Astrocyte of the spinal cord (primary cell): ENCODE measurements at regions not wholly inside any gene's neighbourhood (a gene's known extent, or its start where the extent isn't known, plus 50 kb on each side); places are given as distances from the start of the nearest gene placed in this dataset.
A peak's percentile ranks its signal among the peaks of the same experiment; 100 is the strongest.

Experiments
- DNase-seq: peaks from one replicate; pipeline ENCODE4 v3.0.0; 2011; ENCODE audit warnings: low read depth, low spot score
- H3K4me3 ChIP-seq: 2 replicates; pipeline ENCODE4 v1.5.1; 2011; ENCODE audit warnings: low read depth, mild to moderate bottlenecking, low read length, moderate library complexity
- CTCF ChIP-seq: IDR thresholded peaks from 2 replicates; pipeline ENCODE4 v1.5.1; 2012; ENCODE audit warnings: low read depth, mild to moderate bottlenecking, low read length, inconsistent platforms
- in situ Hi-C: cut with HindIII; loops from 2 replicates; pipeline ENCODE4 v1.10.0; 2017; ENCODE audit warnings: low sequenced_read_pairs

DNA sequence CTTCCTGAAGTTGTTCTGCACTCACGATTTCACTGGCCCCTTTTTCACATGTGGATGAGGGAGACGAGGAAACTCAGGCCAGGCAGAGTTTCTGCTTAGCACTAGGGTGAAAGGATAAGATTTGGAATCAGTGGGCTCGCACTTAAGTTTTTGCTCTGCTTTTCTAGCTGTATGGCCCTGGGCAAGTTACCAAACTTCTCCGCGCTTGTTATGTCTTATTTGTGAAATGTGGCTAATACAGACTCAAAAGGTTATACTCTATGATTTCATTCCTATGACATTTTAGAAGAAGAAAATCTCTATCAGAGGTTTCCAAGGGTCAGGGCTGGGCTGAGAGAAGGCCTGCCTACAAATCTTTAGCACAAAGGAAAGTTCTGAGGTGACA lies 191.9 kb upstream of the LRIG1 start:
- no peak overlapping the region for H3K4me3 ChIP-seq
- in situ Hi-C loops, result no loop called here
- DNase-seq, result peak; percentile 33
- TF ChIP-seq CTCF, result no peak

GRCh38 chr3:66693461-66694031 lies 192.7 kb upstream of the LRIG1 start:
- H3K4me3 ChIP-seq, result no peak overlapping the region
- in situ Hi-C loops, result no loop called here
- DNase-seq, result peak; percentile 43
- TF ChIP-seq CTCF, result no peak

- peak; percentile 62 for DNase-seq
- no peak overlapping the region for H3K4me3 ChIP-seq
- TF ChIP-seq CTCF, result no peak
- in situ Hi-C loops, result no loop called here
Observed at GRCh38 chr3:66702126-66702525, 201.3 kb upstream of the LRIG1 start.

DNA sequence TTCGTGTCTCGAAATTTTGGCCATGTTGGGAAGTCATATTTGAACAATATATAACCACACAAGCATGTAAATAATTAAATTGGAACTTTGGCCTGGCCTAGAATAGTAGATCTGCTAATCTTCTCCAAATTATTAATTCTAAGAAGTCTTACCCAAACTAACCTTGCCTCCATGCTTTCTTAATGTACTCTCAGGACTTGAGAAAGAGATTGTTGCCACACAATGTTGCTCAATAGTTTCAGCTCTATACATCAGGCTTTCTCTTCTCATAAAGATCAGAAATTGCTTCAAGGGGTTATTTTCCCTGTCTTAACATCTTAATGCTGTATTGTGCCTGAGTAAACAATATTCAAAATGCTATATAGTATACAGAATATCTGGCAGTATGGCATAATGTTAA lies 202.7 kb upstream of the LRIG1 start:
- in situ Hi-C loops, result no loop called here
- no peak overlapping the region for H3K4me3 ChIP-seq
- no peak for DNase-seq
- no peak for TF ChIP-seq CTCF

GRCh38 chr3:66705076-66705475 lies 204.3 kb upstream of the LRIG1 start:
- in situ Hi-C loops, result no loop called here
- no peak for TF ChIP-seq CTCF
- no peak overlapping the region for H3K4me3 ChIP-seq
- DNase-seq, result no peak

GRCh38 chr3:66706890-66707289 lies 206.1 kb upstream of the LRIG1 start:
- H3K4me3 ChIP-seq, result no peak overlapping the region
- in situ Hi-C loops, result no loop called here
- TF ChIP-seq CTCF, result no peak
- no peak for DNase-seq

GRCh38 chr3:66709532-66709931 lies 208.7 kb upstream of the LRIG1 start:
- no peak for TF ChIP-seq CTCF
- H3K4me3 ChIP-seq, result no peak overlapping the region
- in situ Hi-C loops, result no loop called here
- DNase-seq, result no peak
